Embryonic facial prominence (tissue), 1 donor: ENCODE measurements at regions not wholly inside any gene's neighbourhood (a gene's known extent, or its start where the extent isn't known, plus 50 kb on each side); places are given as distances from the start of the nearest gene placed in this dataset.

Experiments
- DNase-seq: peaks from one replicate; pipeline ENCODE4 v3.0.0-alpha.2; 2016; ENCODE audit errors: extremely low spot score

GRCh38 chr3:83092521-83093221 is 1331.2 kb upstream of the GBE1 start:
- DNase-seq = no peak

GRCh38 chr3:83076041-83076440 is 1314.6 kb upstream of the GBE1 start:
- no peak for DNase-seq

- DNase-seq = no peak
These were observed 1313.0 kb upstream of the GBE1 start for GRCh38 chr3:83074485-83074884.

GRCh38 chr3:83065851-83066460 is 1304.5 kb upstream of the GBE1 start:
- DNase-seq = no peak

- DNase-seq = no peak
These were observed 1302.0 kb upstream of the GBE1 start for GRCh38 chr3:83063446-83063845.

- no peak for DNase-seq
These were observed 1287.1 kb upstream of the GBE1 start for GRCh38 chr3:83048556-83048955.

- DNase-seq = no peak
These were observed 1278.0 kb upstream of the GBE1 start for GRCh38 chr3:83039422-83039821.

GRCh38 chr3:83035704-83036010 is 1274.2 kb upstream of the GBE1 start:
- no peak for DNase-seq

- DNase-seq = no peak
These were observed 1273.6 kb upstream of the GBE1 start for GRCh38 chr3:83034806-83035703.

- DNase-seq = no peak
These were observed 1271.7 kb upstream of the GBE1 start for GRCh38 chr3:83033133-83033532.

- DNase-seq = no peak
These were observed 1261.6 kb upstream of the GBE1 start for GRCh38 chr3:83023086-83023485.

- no peak for DNase-seq
These were observed 1250.0 kb upstream of the GBE1 start for GRCh38 chr3:83011481-83011880.

GRCh38 chr3:83003917-83004316 is 1242.5 kb upstream of the GBE1 start:
- no peak for DNase-seq

GRCh38 chr3:83002869-83003445 is 1241.5 kb upstream of the GBE1 start:
- no peak for DNase-seq

- DNase-seq = no peak
These were observed 1238.3 kb upstream of the GBE1 start for GRCh38 chr3:82999777-83000176.

GRCh38 chr3:82978368-82978767 is 1216.9 kb upstream of the GBE1 start:
- no peak for DNase-seq

- no peak for DNase-seq
These were observed 1216.4 kb upstream of the GBE1 start for GRCh38 chr3:82977871-82978270.

- DNase-seq = no peak
These were observed 1212.3 kb upstream of the GBE1 start for GRCh38 chr3:82973791-82974190.

- DNase-seq = no peak
These were observed 1198.9 kb upstream of the GBE1 start for GRCh38 chr3:82960379-82960778.

GRCh38 chr3:82957696-82958095 is 1196.3 kb upstream of the GBE1 start:
- DNase-seq = no peak

GRCh38 chr3:82957079-82957478 is 1195.6 kb upstream of the GBE1 start:
- no peak for DNase-seq

GRCh38 chr3:82954486-82954885 is 1193.0 kb upstream of the GBE1 start:
- DNase-seq = no peak

GRCh38 chr3:82942041-82942440 is 1180.6 kb upstream of the GBE1 start:
- no peak for DNase-seq
